Colonic mucosa (tissue), 4 donors: ENCODE measurements at regions not wholly inside any gene's neighbourhood (a gene's known extent, or its start where the extent isn't known, plus 50 kb on each side); places are given as distances from the start of the nearest gene placed in this dataset.
"Not testable (repeated sequence)": the region's sequence is repeated elsewhere in the genome, so short reads cannot be mapped to it uniquely, and the experiment has no call there.

Source experiments
- DNase-seq: peaks from one replicate; pipeline ENCODE4 v3.0.0-alpha.2; 2020
- H3K27ac ChIP-seq: fragments of 200-600 bp; one replicate; pipeline ENCODE4 v1.8.0; 2021
- H3K27me3 ChIP-seq: fragments of 200-600 bp; one replicate; pipeline ENCODE4 v1.8.0; 2021
- H3K36me3 ChIP-seq: fragments of 200-600 bp; one replicate; pipeline ENCODE4 v1.8.0; 2021
- H3K4me1 ChIP-seq: fragments of 200-600 bp; one replicate; pipeline ENCODE4 v1.8.0; 2021; ENCODE audit warnings: mild to moderate bottlenecking
- H3K4me3 ChIP-seq: fragments of 200-600 bp; one replicate; pipeline ENCODE4 v1.8.0; 2021
- H3K9ac ChIP-seq, 2 donors: one replicate each; pipeline ENCODE4 v1.7.0; 2013; ENCODE audit warnings: control low read depth in 2 of 2, low read depth in 2 of 2, low read length in 2 of 2
- H3K9me3 ChIP-seq: fragments of 200-600 bp; one replicate; pipeline ENCODE4 v1.8.0; 2021
- CTCF ChIP-seq: fragments of 200-600 bp; IDR thresholded peaks from one replicate; pipeline ENCODE4 v1.8.0; 2022; ENCODE audit warnings: antibody characterized with exemption, mild to moderate bottlenecking
- intact Hi-C: fragments of 100-400 bp; cut with DNase I; formaldehyde crosslinking; loops from one replicate; pipeline ENCODE4 v1.14.1; 2022
- donor health status: healthy.
- donor health status: DM: no; HTN: no; CAD: no.
- donor health status: DM: no; HTN: no; CAD: no.

- DNase-seq: no peak
- intact Hi-C loops: no loop called here
- no peak for TF ChIP-seq CTCF
- H3K9me3 ChIP-seq: no peaks in the 10 kb centered on the region
- no peak overlapping the region for H3K27ac ChIP-seq
- no peak overlapping the region for H3K4me3 ChIP-seq
- H3K36me3 ChIP-seq: no peaks in the 10 kb centered on the region
- no peak overlapping the region for H3K9ac ChIP-seq
- H3K27me3 ChIP-seq: no peaks in the 10 kb centered on the region
- H3K4me1 ChIP-seq: no peaks in the 10 kb centered on the region
Observed at GRCh38 chr6:141057761-141058160, 1075.0 kb upstream of the GJE1 start.

GRCh38 chr6:141056945-141057625 lies 1075.6 kb upstream of the GJE1 start:
- no peaks in the 10 kb centered on the region for H3K4me1 ChIP-seq
- H3K36me3 ChIP-seq: no peaks in the 10 kb centered on the region
- H3K9me3 ChIP-seq: no peaks in the 10 kb centered on the region
- no peak overlapping the region for H3K9ac ChIP-seq
- intact Hi-C loops: no loop called here
- H3K4me3 ChIP-seq: no peak overlapping the region
- H3K27ac ChIP-seq: no peak overlapping the region
- DNase-seq: no peak
- no peak for TF ChIP-seq CTCF
- H3K27me3 ChIP-seq: no peaks in the 10 kb centered on the region

GRCh38 chr6:141050471-141050870 lies 1082.3 kb upstream of the GJE1 start:
- H3K27ac ChIP-seq: no peak overlapping the region
- H3K27me3 ChIP-seq: no peaks in the 10 kb centered on the region
- H3K36me3 ChIP-seq: no peaks in the 10 kb centered on the region
- intact Hi-C loops: no loop called here
- H3K4me1 ChIP-seq: no peaks in the 10 kb centered on the region
- TF ChIP-seq CTCF: no peak
- no peak for DNase-seq
- H3K4me3 ChIP-seq: no peak overlapping the region
- no peak overlapping the region for H3K9ac ChIP-seq
- no peaks in the 10 kb centered on the region for H3K9me3 ChIP-seq

- intact Hi-C loops: no loop called here
- Histone ChIP-seq H3K36me3 (no peaks in the 10 kb centered on the region), H3K4me1 (no peaks in the 10 kb centered on the region), H3K4me3 (no peak overlapping the region), H3K27ac (no peak overlapping the region), H3K9ac (no peak overlapping the region), H3K9me3 (no peaks in the 10 kb centered on the region), H3K27me3 (no peaks in the 10 kb centered on the region)
- DNase-seq: no peak
- TF ChIP-seq CTCF: no peak
Observed at GRCh38 chr6:141048451-141048850, 1084.3 kb upstream of the GJE1 start.

GRCh38 chr6:141046496-141046895 lies 1086.2 kb upstream of the GJE1 start:
- H3K9me3 ChIP-seq, intact Hi-C loops, H3K4me3 ChIP-seq, DNase-seq, H3K9ac ChIP-seq, H3K27ac ChIP-seq, H3K27me3 ChIP-seq, H3K4me1 ChIP-seq, H3K36me3 ChIP-seq: not testable (repeated sequence)

- Histone ChIP-seq H3K36me3 (no peaks in the 10 kb centered on the region), H3K9me3 (no peaks in the 10 kb centered on the region), H3K27me3 (no peaks in the 10 kb centered on the region), H3K27ac (no peak overlapping the region), H3K4me1 (no peaks in the 10 kb centered on the region), H3K4me3 (no peak overlapping the region), H3K9ac (no peak overlapping the region)
- no peak for DNase-seq
- intact Hi-C loops: no loop called here
- no peak for TF ChIP-seq CTCF
Observed at GRCh38 chr6:141041596-141042087, 1091.1 kb upstream of the GJE1 start.
